Neuronal stem cell (in vitro differentiated cells): ENCODE measurements at regions not wholly inside any gene's neighbourhood (a gene's known extent, or its start where the extent isn't known, plus 50 kb on each side); places are given as distances from the start of the nearest gene placed in this dataset.

Experiments used
- DNase-seq: peaks from one replicate; pipeline ENCODE4 v3.0.0-alpha.2; 2013; ENCODE audit warnings: low spot score
- H2AFZ ChIP-seq: one replicate; pipeline ENCODE4 v1.6.1; 2013; ENCODE audit warnings: mild to moderate bottlenecking, low read length, inconsistent platforms
- H2AK5ac ChIP-seq: 2 replicates; pipeline ENCODE4 v1.6.1; 2013; ENCODE audit warnings: low read depth, mild to moderate bottlenecking, inconsistent platforms, low read length, moderate library complexity, mixed read lengths
- H2BK120ac ChIP-seq: 2 replicates; pipeline ENCODE4 v1.6.1; 2013; ENCODE audit warnings: low read depth, mild to moderate bottlenecking, inconsistent platforms, low read length, moderate library complexity, mixed read lengths
- H2BK12ac ChIP-seq: one replicate; pipeline ENCODE4 v1.6.1; 2013; ENCODE audit warnings: low read length, inconsistent platforms
- H2BK15ac ChIP-seq: 2 replicates; pipeline ENCODE4 v1.6.1; 2013; ENCODE audit warnings: mild to moderate bottlenecking, low read length, inconsistent platforms, mixed read lengths
- H2BK5ac ChIP-seq: one replicate; pipeline ENCODE4 v1.6.1; 2013; ENCODE audit warnings: inconsistent platforms, mild to moderate bottlenecking, low read length, moderate library complexity
- H3K14ac ChIP-seq: one replicate; pipeline ENCODE4 v1.6.1; 2013; ENCODE audit warnings: low read length, inconsistent platforms
- H3K18ac ChIP-seq: 2 replicates; pipeline ENCODE4 v1.6.1; 2013; ENCODE audit warnings: low read length, inconsistent platforms
- H3K23ac ChIP-seq: 2 replicates; pipeline ENCODE4 v1.6.1; 2013; ENCODE audit warnings: low read depth, mild to moderate bottlenecking, mixed read lengths, low read length, inconsistent platforms; ENCODE audit not compliant: poor library complexity
- H3K27ac ChIP-seq: replicated peaks from 3 replicates; pipeline ENCODE4 v1.5.1; 2013; ENCODE audit warnings: low read length, inconsistent platforms
- H3K27me3 ChIP-seq, 3 experiments: 2 replicates each; pipeline ENCODE4 v1.6.1; 2013; ENCODE audit warnings: low read length in 3 of 3, mild to moderate bottlenecking in 2 of 3, inconsistent platforms in 1 of 3, low read depth in 1 of 3, mixed read lengths in 1 of 3, moderate library complexity in 1 of 3; ENCODE audit not compliant: control insufficient read depth in 3 of 3, insufficient read depth in 3 of 3
- H3K36me3 ChIP-seq, 2 donors: replicated peaks in 1 of 2; 2 replicates each; pipeline ENCODE4 v1.6.1; 2013; ENCODE audit warnings: low read length in 2 of 2; ENCODE audit not compliant: control insufficient read depth in 2 of 2, insufficient read depth in 2 of 2
- H3K4ac ChIP-seq: 2 replicates; pipeline ENCODE4 v1.6.1; 2013; ENCODE audit warnings: inconsistent platforms, mild to moderate bottlenecking, low read length, moderate library complexity
- H3K4me1 ChIP-seq, 2 donors: 1 replicate in 1 of 2; 2 replicates in 1 of 2; pipeline ENCODE4 v1.6.1; 2013; ENCODE audit warnings: low read length in 2 of 2, low read depth in 1 of 2; ENCODE audit not compliant: control insufficient read depth in 2 of 2, insufficient read depth in 1 of 2
- H3K4me2 ChIP-seq: one replicate; pipeline ENCODE4 v1.6.1; 2013; ENCODE audit warnings: mild to moderate bottlenecking, low read length, inconsistent platforms; ENCODE audit not compliant: insufficient read depth, poor library complexity, severe bottlenecking
- H3K4me3 ChIP-seq, 2 donors: 2 replicates each; pipeline ENCODE4 v1.5.1; 2013; ENCODE audit warnings: low read length in 2 of 2, mild to moderate bottlenecking in 2 of 2, inconsistent platforms in 1 of 2, moderate library complexity in 1 of 2
- H3K79me1 ChIP-seq: one replicate; pipeline ENCODE4 v1.6.1; 2013; ENCODE audit warnings: low read depth, mild to moderate bottlenecking, inconsistent platforms, low read length, moderate library complexity
- H3K9ac ChIP-seq: one replicate; pipeline ENCODE4 v1.6.1; 2013; ENCODE audit warnings: mild to moderate bottlenecking, low read depth, low read length, inconsistent platforms; ENCODE audit not compliant: poor library complexity
- H3K9me3 ChIP-seq, 2 donors: replicated peaks in 1 of 2; 2 replicates each; pipeline versions ENCODE3 to v1.6.1; 2013; ENCODE audit warnings: low read length in 2 of 2, mild to moderate bottlenecking in 2 of 2, inconsistent platforms in 1 of 2, low read depth in 1 of 2, mixed read lengths in 1 of 2, moderate library complexity in 1 of 2; ENCODE audit not compliant: control insufficient read depth in 2 of 2, insufficient read depth in 1 of 2
- H4K8ac ChIP-seq: one replicate; pipeline ENCODE4 v1.6.1; 2013; ENCODE audit warnings: low read depth, mild to moderate bottlenecking, inconsistent platforms, low read length, moderate library complexity
- H4K91ac ChIP-seq: one replicate; pipeline ENCODE4 v1.6.1; 2013; ENCODE audit warnings: low read length, low read depth, mild to moderate bottlenecking, inconsistent platforms; ENCODE audit not compliant: poor library complexity
- WGBS, 2 donors: extraction: QIAGEN DNeasy Blood & Tissue Kit; methylation state at CpG; one replicate each; pipeline ENCODE4 v1.1.7; 2013; ENCODE audit warnings: missing lambda C conversion rate in 2 of 2, mixed read lengths in 1 of 2; ENCODE audit not compliant: insufficient read length in 2 of 2, insufficient replicate concordance in 1 of 2; ENCODE audit errors: extremely low coverage in 2 of 2; 5-methylcytosine and 5-hydroxymethylcytosine counted together

DNA sequence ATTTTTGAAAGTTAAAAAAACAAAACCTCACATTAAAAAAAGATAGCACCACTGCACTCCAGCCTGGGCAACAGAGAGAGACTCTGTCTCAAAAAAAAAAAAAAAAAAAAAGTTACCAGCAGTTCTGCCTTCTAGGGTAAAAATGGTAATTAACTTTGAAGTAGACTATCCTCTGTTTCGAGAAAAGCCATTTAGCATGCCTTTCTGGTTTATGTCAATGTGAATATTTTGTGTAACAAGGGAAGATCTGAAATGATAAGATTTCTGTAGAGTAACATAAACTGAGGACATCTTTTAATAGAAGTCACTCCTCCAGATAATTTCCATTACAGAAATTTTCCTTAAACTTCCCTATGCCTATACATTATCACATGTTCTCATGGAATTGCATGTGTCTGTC lies 203.2 kb upstream of the GAP43 start:
- no peak overlapping the region for H3K23ac ChIP-seq
- DNase-seq: no peak
- H2BK120ac ChIP-seq: no peak overlapping the region
- H3K9ac ChIP-seq: no peak overlapping the region
- no peak overlapping the region for H3K4me2 ChIP-seq
- no peaks in the 10 kb centered on the region for H3K9me3 ChIP-seq
- H2AK5ac ChIP-seq: no peak overlapping the region
- no peak overlapping the region for H2BK12ac ChIP-seq
- H3K27ac ChIP-seq: no peak overlapping the region
- no peak overlapping the region for H4K91ac ChIP-seq
- H3K27me3 ChIP-seq: no peaks in the 10 kb centered on the region
- no peak overlapping the region for H3K14ac ChIP-seq
- no peak overlapping the region for H2BK5ac ChIP-seq
- H3K18ac ChIP-seq: no peak overlapping the region
- no peak overlapping the region for H3K4me3 ChIP-seq
- no peak overlapping the region for H3K4ac ChIP-seq
- H3K4me1 ChIP-seq: peaks cover 0 to 14% of the 10 kb centered on the region in 2 donors
- WGBS, 2 donors: no CpG with 5 or more reads among the region's 1 CpG
- H2BK15ac ChIP-seq: no peak overlapping the region
- no peak overlapping the region for H2AFZ ChIP-seq
- no peaks in the 10 kb centered on the region for H3K36me3 ChIP-seq
- no peaks in the 10 kb centered on the region for H3K79me1 ChIP-seq
- no peak overlapping the region for H4K8ac ChIP-seq

DNA sequence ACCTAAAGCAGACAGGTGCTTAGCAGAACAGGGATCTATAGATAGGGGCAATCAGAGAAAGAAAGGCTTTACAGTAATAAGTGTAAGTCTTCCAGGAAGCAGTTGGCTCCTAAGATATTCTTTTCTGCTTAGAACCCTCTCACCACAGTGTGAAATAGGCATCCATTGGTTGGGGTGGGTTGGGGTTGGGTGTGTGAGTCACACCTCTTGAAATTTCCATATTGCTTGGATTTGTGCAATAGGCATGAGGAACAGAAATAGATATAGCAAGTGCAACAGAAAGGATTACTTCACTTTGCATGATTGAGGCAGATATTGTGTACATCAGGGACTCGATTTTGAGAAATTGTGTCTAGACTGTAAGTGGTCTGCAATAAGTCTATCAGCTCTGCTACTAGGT lies 200.1 kb upstream of the GAP43 start:
- WGBS, 2 donors: no CpG with 5 or more reads among the region's 1 CpG
- Histone ChIP-seq H4K8ac (no peak overlapping the region), H3K4me2 (no peak overlapping the region), H2BK120ac (no peak overlapping the region), H3K27me3 (no peaks in the 10 kb centered on the region), H3K4ac (no peak overlapping the region), H3K79me1 (no peaks in the 10 kb centered on the region), H2AK5ac (no peak overlapping the region), H4K91ac (no peak overlapping the region), H3K23ac (no peak overlapping the region), H2BK12ac (no peak overlapping the region), H3K18ac (no peak overlapping the region), H2BK15ac (no peak overlapping the region), H3K14ac (no peak overlapping the region), H3K27ac (no peak overlapping the region), H3K9ac (no peak overlapping the region), H3K4me1 (peaks cover 0 to 15% of the 10 kb centered on the region in 2 donors), H3K36me3 (no peaks in the 10 kb centered on the region), H3K9me3 (no peaks in the 10 kb centered on the region), H3K4me3 (no peak overlapping the region), H2AFZ (no peak overlapping the region), H2BK5ac (no peak overlapping the region)
- DNase-seq: no peak

DNA sequence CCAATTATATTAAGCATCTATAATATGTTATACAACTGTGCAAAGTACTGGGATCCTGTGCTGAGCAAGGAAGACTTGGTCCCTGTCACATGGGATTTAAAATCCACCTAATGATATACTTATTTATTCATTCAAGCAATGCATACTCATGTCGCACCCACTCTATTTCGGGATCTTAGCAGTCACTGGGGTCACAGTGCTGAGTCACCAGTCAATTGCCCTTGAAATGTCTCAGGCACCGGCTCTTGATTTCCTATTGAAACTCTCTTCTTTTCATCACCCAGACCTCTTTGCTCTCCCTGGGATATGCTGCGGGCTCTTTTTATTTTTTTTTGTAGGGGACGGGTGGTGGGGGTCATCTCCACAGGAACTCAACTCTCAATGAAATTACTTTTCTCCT lies 194.5 kb upstream of the GAP43 start:
- Histone ChIP-seq H2BK5ac (no peak overlapping the region), H3K79me1 (peaks cover 2% of the 10 kb centered on the region), H3K23ac (no peak overlapping the region), H3K4ac (no peak overlapping the region), H3K9ac (no peak overlapping the region), H2AK5ac (no peak overlapping the region), H3K14ac (no peak overlapping the region), H3K4me3 (no peak overlapping the region), H4K91ac (no peak overlapping the region), H3K36me3 (no peaks in the 10 kb centered on the region), H3K27ac (no peak overlapping the region), H3K9me3 (no peaks in the 10 kb centered on the region), H3K27me3 (no peaks in the 10 kb centered on the region), H2BK120ac (no peak overlapping the region), H2BK12ac (no peak overlapping the region), H2AFZ (no peak overlapping the region), H2BK15ac (no peak overlapping the region), H3K18ac (no peak overlapping the region), H3K4me1 (peaks cover 0 to 9% of the 10 kb centered on the region in 2 donors), H4K8ac (no peak overlapping the region), H3K4me2 (no peak overlapping the region)
- no CpG with 5 or more reads among the region's 5 CpGs for WGBS, 2 donors
- DNase-seq: no peak

DNA sequence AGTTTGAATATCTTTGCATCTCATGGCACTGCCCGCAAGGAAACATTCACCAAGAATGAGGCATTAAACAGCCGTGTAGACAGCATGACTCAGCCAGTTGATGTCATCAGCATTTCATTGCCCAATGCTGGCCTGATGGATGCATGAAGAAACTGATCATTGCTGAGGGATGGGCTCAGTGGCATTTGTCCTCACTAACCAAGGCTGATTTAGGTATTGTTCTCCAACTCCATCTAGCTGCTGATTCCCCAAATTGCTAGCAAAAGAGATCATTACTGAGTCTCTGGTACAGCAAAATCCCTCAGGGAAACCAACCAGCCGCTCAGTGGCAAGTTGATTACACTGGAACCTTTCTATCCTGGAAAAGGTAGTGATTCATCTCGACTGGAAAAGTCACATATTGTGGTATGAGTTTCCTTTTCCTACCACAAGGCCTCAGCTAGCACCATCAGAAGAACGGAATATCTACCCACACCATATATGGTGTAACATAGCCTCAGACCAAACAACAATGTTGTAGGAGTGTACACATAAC lies 186.5 kb upstream of the GAP43 start:
- Histone ChIP-seq H3K4ac (no peak overlapping the region), H2AFZ (no peak overlapping the region), H2BK120ac (no peak overlapping the region), H2BK5ac (no peak overlapping the region), H4K8ac (no peak overlapping the region), H2BK12ac (no peak overlapping the region), H3K4me3 (no peak overlapping the region), H3K18ac (no peak overlapping the region), H3K36me3 (no peaks in the 10 kb centered on the region), H3K9ac (no peak overlapping the region), H3K79me1 (no peaks in the 10 kb centered on the region), H3K4me1 (peaks cover 0 to 4% of the 10 kb centered on the region in 2 donors), H3K4me2 (no peak overlapping the region), H3K14ac (no peak overlapping the region), H3K9me3 (no peaks in the 10 kb centered on the region), H2AK5ac (no peak overlapping the region), H3K23ac (no peak overlapping the region), H3K27me3 (no peaks in the 10 kb centered on the region), H3K27ac (no peak overlapping the region), H2BK15ac (no peak overlapping the region), H4K91ac (no peak overlapping the region)
- no CpG with 5 or more reads among the region's 5 CpGs for WGBS, 2 donors
- no peak for DNase-seq
